HG03565 (cell line): ENCODE measurements at regions not wholly inside any gene's neighbourhood (a gene's known extent, or its start where the extent isn't known, plus 50 kb on each side); places are given as distances from the start of the nearest gene placed in this dataset.

ENCODE experiments used
- ATAC-seq: cut with Tn5 transposase; IDR thresholded peaks from one replicate; pipeline ENCODE4 v1.9.1; 2021; ENCODE audit warnings: mild to moderate bottlenecking, moderate library complexity; ENCODE audit not compliant: unreplicated experiment

DNA sequence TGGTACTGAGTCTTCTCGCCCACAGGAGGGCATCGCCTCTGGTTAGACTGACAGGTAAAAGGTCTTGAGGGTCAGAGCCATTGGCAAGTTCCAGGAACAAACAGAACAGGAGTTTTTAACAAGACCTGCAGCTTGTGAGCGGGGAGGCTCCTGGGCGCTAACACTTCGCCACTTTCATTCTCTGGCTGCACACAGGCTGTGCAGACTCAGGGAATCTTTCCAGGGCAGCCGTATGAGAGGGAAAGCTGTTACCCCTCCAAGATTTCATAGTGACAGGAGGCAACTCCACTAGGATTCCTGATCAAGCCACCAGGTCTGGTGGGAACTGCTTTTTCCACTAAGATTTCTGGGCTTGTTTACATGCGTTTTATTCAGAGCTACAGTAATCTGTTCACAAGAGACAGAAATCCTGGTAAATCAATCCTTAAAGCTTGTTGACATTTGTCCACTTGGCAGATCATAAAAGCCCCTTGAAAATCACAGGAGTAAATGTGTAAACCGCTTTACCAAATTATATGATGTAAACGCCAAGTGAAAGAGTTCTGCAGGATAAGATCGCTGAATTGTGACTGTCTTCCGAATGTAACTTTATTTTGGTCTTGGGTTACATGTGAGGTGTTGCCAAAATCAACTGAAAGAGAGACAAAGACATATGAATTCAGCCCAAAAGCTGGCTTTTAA lies 190.6 kb downstream of the MZT1 start:
- no peak for ATAC-seq

GRCh38 chr13:72534951-72535640 lies 192.3 kb downstream of the MZT1 start:
- no peak for ATAC-seq

DNA sequence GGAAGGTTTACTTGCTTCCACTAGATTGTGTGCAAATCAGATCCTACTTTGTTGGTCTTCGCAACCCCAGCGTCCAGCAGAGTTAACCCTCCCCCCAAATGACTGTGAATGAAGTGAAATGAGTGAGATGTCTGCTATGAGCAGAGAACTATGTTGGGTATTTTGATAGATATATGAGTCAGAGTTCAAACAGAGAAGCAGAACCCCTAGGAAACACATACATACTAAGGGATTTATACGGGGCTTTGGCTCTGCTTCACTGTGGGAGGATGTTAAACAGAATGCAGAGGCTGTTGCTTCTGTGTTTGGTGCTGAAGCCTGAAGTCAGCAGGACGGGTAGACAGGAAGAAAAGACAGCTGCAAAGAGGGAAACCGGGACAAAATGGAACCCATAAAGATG lies 197.0 kb downstream of the MZT1 start:
- no peak for ATAC-seq

DNA sequence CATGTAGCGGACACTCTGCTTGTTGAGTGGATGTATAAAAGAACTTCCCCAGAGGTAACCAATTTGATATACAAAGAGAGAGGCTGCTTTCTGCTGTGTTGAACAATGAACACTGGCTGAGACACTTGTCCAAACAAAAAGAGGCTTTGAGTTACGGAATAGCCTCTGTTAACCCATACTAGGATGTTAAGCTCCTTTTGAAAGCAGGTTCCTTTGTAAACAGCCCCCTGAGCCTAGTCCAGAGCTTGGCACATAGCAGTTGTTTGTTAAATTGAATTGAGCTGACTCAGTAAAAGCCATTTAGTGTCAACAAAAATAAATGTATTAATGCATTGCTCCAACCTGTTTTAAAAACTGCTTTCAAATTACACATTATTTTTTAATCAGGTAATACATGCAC lies 200.1 kb downstream of the MZT1 start:
- ATAC-seq = no peak

- no peak for ATAC-seq
Measured at GRCh38 chr13:72523593-72523992, 203.8 kb downstream of the MZT1 start.

- no peak for ATAC-seq
Measured at GRCh38 chr13:72523049-72523448, 204.4 kb downstream of the MZT1 start.

DNA sequence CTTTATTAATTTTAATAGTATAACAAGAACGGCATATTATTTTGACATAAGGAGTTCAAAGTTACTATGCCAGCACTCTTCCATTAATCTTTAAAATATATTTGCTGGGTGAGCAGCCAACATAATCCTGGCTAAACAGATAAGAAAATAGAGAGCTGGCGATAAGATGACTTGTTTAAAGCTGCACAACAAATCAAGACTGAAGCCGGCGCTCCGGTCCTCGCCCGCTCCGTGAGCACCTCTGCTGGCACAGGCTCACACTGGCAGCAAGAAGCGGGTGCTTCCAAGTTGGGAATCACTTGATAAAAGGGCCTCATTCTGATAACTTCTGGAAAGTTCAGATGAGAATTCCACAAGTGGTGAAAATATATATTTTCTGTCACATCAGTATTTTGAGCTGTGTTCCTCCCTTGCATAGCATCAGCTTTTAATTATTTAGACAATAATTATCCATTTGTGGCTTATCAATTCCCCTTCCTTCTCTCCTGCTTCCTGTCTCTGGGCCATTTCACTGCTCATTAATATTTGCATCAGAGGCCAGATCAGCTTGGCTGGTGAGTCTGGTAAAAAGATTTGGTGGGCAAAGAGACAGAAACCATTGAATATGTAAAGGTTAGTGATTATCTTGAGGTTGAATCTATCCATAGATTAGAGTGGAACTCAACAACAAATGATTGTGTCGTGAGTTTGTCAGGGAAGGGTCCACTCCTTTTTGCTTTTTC lies 205.3 kb downstream of the MZT1 start:
- no peak for ATAC-seq

DNA sequence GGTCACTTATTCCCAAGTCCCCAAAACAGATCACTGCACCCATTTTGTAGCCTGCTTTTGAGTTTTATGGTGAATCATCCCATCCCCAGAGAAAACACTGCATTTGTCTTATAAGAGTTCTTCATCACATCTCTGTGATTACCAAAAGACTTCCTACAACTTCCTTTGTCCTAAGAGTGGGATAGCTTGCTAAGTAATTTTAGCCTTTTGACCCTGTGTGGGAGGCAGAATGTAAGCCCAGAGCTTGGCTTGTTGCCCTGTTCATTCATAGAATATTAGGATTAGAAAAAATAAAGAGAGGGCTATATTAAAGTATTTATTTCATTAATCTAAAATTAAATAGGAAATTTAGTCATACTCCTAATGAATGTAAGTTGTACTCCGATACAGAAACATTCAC lies 213.3 kb downstream of the MZT1 start:
- ATAC-seq = no peak

DNA sequence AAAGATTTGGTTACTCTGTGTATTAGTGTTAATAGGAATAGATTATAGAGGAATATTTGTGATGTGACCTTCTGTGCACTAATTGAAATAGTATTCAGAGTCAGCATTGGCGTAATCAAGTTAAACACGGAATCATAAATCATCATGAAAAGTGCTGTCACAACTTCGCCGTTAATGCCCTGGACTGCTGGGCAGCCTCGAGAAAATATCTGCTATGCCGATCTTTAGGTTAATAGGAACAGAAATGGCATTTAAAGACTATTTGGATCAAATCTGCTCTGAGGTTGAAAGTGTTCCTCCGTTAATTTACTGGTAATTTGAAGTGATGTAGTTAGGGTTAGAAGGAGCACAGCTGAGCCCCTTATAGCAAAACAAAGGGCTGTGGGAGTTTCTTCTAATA lies 219.0 kb downstream of the MZT1 start:
- no peak for ATAC-seq

GRCh38 chr13:72507416-72508199 lies 219.8 kb downstream of the MZT1 start:
- no peak for ATAC-seq

GRCh38 chr13:72506706-72507105 lies 220.7 kb downstream of the MZT1 start:
- no peak for ATAC-seq

DNA sequence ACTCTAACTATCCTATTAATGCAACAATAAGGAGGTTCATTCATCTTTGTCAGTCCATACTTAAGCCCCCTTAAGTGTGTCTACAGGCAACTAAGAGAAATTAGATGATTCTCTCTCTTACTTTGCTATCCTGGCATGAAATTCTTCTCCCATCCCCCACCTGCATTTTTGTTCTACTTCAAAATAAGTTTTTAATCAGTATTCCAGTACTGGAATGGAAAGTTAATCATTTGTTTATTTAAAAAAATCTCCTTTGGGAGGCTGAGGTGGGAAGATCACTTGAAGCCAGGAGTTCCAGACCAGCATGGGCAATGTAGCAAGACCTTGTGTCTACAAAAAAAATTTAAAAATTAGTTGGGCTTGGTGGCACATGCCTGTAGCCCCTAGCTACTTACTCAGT lies 222.1 kb downstream of the MZT1 start:
- ATAC-seq = no peak

GRCh38 chr13:72504131-72504841 lies 223.1 kb downstream of the MZT1 start:
- no peak for ATAC-seq

GRCh38 chr13:72500851-72501250 lies 226.6 kb downstream of the MZT1 start:
- no peak for ATAC-seq

DNA sequence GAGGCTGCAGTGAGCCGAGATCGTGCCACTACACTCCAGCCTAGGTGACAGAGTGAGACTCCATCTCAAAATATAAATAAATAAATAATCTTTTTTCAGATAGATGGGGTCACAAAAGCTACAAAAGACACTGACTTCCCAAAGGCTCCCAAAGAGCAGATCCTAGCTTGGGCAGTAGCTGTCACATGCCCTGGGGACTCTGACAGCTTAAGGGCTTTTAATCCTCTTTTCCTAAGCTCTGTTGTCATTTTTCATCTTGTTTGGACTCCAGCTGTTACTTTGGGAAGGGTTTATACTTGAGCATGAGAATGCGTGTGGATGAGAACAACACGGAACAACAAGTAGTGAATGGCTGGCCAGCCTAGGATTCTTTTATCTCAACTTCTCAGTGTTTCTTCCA lies 231.7 kb downstream of the MZT1 start:
- ATAC-seq = no peak

GRCh38 chr13:72489751-72490150 lies 237.7 kb downstream of the MZT1 start:
- ATAC-seq = no peak

DNA sequence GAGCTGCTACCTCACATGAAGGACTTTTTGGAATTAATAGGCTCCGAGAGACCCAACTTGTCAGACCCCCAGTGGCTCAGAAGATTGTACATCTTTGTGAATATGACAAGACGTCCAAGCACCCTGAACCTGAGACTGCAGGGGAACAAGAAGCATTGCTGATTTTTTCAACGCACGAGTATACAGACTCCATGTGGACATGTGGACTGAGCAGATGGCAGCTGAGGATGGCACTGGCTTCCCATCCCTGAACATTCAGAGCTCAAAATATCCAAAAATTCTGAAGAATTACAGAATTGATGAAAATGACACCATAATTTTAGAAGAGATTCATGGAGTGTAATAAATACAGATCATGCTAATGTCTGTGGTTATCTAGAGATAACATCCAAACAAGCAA lies 254.1 kb downstream of the MZT1 start:
- no peak for ATAC-seq

- ATAC-seq = no peak
Measured at GRCh38 chr13:72469906-72470305, 257.5 kb downstream of the MZT1 start.

- no peak for ATAC-seq
Measured at GRCh38 chr13:72463561-72463960, 263.9 kb downstream of the MZT1 start.

GRCh38 chr13:72462726-72463125 lies 264.7 kb downstream of the MZT1 start:
- ATAC-seq = no peak

GRCh38 chr13:72462166-72462565 lies 265.3 kb downstream of the MZT1 start:
- no peak for ATAC-seq
